GM21423 (cell line): ENCODE measurements at regions not wholly inside any gene's neighbourhood (a gene's known extent, or its start where the extent isn't known, plus 50 kb on each side); places are given as distances from the start of the nearest gene placed in this dataset.
"Not testable (repeated sequence)": the region's sequence is repeated elsewhere in the genome, so short reads cannot be mapped to it uniquely, and the experiment has no call there.

Experiments
- ATAC-seq: cut with Tn5 transposase; IDR thresholded peaks from one replicate; pipeline ENCODE4 v1.9.1; 2021; ENCODE audit warnings: mild to moderate bottlenecking, moderate library complexity; ENCODE audit not compliant: unreplicated experiment

DNA sequence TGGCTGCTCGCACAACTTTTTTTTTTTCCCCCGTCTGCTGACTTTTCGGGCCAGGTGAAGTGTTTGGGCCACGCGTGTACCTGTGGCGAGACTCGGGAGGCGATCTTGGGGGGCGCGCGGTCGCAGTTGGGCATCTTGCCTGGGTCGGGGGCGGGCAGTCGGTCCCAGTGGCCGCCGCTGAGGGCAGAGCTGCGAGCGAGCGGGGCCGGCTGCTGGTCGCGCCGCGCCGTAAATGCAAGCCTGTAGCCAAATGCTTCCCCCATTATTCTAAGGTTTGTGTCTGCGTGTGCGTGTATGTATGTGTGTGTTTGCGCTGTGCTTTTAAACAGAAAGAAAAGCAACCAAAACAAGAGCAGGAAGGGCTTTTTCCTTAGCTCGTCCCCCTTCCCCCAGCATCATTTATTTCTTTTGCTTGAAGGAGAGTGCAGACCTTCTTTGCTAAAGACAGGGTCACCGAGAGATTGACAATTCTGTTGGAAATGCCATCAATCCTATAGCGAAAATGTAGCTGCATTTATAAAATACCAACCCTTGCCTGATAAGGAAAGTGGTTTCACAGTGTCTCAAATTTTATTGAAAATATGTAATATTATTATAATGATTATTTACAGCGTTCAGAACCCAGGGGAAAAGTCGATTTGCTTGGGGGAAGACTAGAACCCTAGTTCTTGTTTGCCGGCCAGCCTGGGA, 143.2 kb upstream of the ZNF536 start:
- no peak for ATAC-seq

DNA sequence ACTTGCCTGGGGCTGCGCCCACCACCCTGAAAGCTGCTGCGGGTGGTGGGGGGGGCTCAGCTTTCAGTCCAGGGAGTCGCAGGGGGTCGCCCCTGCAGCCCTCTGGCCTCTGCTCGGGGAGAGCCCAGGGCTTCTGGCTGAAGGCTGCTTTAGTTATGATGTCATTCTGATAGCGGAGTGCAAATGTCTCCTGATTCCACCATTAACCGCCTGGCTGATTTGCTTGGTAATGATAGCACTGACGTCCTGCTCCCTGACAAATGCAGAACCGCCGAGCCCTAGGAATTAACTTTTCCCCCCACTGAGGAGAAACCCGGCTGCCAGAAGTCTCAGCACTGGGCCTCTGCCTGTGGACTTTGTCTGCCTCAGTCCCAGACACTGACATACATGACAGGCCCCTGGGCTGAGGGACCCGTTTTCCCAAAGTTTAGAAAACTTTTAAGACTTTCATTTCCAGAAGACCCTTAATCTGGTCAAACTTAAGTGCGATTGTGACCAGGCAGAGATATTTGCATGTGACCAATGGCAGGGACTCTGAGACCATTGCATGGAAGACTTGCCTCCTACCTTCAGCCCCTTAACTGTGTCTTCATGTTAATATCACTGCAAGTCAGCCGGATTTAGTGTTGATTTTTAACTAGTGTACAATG, 142.5 kb upstream of the ZNF536 start:
- ATAC-seq: no peak

DNA sequence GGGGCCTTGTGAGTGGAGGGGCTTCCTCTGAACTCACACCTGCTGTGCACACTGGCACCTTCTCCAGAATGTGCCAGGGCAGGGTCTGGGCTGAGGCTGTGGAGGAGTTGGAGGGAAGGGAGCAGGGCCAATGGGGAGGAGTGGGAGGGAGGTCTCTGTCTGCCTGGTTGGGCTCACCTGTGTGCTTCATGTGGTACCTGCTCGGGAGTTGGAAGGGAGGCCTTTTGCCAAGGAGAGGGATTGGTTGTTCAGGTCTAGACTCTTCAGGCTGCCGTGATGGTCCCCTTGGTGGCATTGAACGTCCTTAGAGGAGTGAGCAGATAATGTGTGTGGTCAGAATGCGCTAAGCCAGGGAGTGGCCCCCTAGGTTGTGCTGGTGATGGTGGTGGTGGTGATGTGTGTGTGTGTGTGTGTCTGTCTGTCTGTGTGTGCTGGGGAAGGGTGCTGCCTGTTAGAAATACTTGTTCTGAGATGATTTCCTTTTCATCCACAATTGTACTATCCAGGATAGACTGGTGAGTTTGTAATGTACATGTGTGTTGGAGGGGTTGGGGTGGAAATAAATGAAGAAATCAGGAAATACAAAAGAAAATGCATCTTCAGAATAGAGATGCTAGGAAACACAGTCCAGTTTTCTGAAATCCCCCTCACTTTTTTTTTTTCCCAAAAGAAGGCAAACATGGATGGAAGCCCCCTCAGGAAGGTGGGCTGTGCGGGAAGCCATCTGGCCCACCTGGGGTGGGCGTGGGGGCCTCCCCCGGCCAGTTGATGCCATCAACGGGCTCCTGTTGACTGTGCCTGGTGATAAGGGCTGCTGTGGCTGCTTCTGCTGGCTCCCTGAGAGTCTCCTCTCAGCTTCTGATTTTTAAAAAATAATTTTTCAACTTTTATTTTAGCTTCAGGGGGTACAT, 140.5 kb upstream of the ZNF536 start:
- no peak for ATAC-seq

GRCh38 chr19:30233375-30233774, 138.8 kb upstream of the ZNF536 start:
- no peak for ATAC-seq

- ATAC-seq: no peak
Observed at GRCh38 chr19:30235946-30236345, 136.2 kb upstream of the ZNF536 start.

- ATAC-seq: no peak
Observed at GRCh38 chr19:30236587-30236986, 135.6 kb upstream of the ZNF536 start.

- no peak for ATAC-seq
Observed at GRCh38 chr19:30237140-30237539, 135.0 kb upstream of the ZNF536 start.

GRCh38 chr19:30240904-30241695, 131.1 kb upstream of the ZNF536 start:
- no peak for ATAC-seq

DNA sequence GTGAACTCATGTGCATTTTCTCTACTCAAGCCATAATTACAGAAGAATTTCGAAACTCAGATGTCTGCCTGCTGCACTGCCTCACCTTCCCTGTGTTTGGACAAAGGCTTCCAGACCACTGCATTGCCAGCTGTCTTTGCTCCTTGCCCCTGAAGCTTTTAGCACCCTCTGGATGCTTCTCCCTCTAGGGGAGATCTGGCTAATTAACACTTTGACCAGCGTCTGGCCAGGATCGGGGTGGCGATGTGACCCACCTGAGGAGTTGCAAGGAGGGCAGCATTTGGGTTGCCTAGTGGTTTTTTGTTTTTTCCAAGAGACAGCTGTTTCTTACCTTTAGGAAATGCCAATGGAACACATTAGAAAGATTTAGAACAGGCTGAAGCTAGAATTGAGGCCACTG, 127.7 kb upstream of the ZNF536 start:
- no peak for ATAC-seq

- no peak for ATAC-seq
Observed at GRCh38 chr19:30245401-30246039, 126.7 kb upstream of the ZNF536 start.

- no peak for ATAC-seq
Observed at GRCh38 chr19:30249911-30250310, 122.3 kb upstream of the ZNF536 start.

DNA sequence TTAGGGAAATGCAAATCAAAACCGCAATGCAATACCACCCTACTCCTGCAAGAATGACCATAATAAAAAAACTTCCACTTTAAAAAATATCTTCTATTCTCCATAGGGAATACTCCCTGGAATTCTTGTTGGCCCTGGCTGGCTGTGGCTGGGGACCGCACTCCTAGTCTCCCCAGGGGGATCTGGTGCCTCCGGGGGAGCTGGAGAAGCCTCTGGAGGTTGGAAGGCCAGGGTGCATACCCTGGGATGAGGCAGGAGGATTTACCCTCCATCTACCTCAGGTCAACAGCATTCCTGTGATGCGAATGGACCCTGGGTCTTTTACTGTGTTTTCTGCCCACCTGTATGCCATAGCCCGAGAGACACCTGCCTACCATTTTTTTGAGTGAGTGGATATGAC, 120.0 kb upstream of the ZNF536 start:
- ATAC-seq: no peak

- no peak for ATAC-seq
Observed at GRCh38 chr19:30253581-30253996, 118.6 kb upstream of the ZNF536 start.

- no peak for ATAC-seq
Observed at GRCh38 chr19:30254158-30254557, 118.0 kb upstream of the ZNF536 start.

DNA sequence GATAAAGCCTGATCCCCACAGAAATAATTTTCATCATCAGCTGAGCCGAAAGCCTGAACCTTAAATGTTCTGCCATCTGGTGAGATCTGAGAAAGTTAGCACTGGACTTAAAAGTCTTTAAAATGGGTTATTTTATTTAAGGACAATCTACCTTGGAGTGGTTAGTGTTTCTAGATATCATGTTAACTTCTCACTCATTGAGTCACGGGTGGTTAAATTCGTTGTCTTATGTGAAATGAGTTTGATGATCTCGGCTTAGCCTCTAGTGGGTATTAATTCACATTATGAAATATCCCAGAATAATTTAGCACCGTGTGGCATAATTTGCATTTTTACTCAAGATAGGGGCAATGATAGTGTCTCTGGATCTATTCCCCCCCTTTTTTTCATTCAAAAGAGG, 117.4 kb upstream of the ZNF536 start:
- no peak for ATAC-seq

- no peak for ATAC-seq
Observed at GRCh38 chr19:30255791-30256495, 116.2 kb upstream of the ZNF536 start.

GRCh38 chr19:30256496-30256850, 115.7 kb upstream of the ZNF536 start:
- ATAC-seq: no peak

DNA sequence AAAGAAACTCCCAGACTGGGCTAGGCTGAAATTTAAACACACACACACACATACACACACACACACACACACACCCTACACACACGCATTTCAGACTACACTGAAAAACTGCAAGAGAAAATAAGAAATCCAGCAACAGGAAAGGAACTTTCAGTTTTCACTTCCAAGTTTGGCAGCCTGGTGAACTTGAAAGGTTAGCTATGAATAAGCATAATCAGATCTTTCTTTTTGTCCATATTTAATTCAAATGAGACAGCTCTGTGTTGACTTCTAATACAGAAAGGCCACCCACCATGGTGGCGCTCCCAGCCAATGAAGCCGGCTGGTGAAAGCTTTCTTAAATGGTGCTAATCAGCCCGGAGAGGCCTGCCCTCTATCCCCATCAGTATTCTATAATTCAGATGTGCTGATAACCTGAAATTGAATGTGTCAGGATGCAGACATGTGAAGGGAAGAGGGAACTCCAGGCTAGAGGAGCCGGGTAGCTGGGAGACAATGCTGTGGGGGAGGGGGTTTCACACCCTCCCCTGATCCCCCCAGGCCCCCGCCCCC, 108.3 kb upstream of the ZNF536 start:
- no peak for ATAC-seq

DNA sequence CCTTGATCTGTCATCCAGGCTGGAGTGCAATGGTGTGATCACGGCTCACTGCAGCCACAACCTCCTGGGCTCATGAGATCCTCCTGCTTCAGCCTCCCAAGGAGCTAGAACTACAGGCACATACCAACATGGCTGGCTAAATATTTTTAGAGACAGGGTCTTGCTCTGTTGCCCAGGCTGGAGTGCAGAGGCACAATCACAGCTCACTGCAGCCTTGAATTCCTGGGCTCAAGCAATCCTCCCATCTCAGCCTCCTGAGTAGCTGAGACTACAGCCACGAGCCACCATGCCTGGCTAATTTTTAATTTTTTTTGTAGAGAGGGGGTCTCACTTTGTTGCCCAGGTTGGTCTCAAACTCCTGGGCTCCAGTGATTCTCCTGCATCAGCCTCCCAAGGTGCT, 106.3 kb upstream of the ZNF536 start:
- ATAC-seq: not testable (repeated sequence)

DNA sequence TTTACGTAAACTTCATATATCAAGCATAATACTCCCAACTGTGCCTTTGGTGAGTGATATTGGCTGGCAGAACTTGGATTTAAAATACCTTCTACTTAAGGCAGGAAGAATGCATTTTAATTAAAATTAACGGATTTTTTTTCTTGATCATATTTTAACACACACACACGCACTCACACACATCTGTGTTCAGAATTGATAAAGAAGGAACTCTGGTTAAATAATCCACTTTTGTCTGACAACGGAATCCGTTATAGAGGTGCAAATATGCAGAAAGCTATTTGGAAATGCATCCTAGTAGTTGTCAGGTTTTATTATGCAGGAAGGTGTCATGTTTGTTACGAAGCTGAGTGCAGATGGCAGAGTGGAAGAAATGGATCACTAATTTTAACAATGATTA, 105.5 kb upstream of the ZNF536 start:
- ATAC-seq: no peak
